ENCODE measurements at regions not wholly inside any gene's neighbourhood (a gene's known extent, or its start where the extent isn't known, plus 50 kb on each side); places are given as distances from the start of the nearest gene placed in this dataset.

DNA sequence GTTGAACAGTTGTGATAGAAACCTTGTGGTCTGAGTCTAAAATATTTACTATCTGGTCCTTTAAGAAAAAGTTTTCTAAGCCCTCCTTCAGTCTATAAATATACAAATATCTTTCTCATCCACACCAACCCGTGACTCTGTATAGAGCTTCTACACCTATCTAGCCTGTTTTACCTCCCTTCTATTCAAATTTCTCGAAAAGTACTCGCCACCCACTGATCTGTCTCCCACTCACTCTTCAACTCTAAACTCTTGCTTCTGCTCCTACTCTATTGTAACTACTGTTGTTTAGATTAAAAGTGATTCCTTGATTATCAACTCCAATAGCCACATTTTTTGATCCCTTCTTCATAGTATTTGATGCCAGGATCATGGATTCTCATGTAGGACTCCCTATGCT lies 329.4 kb upstream of the MAN1A1 start:
- TF ChIP-seq, protein P1, sequence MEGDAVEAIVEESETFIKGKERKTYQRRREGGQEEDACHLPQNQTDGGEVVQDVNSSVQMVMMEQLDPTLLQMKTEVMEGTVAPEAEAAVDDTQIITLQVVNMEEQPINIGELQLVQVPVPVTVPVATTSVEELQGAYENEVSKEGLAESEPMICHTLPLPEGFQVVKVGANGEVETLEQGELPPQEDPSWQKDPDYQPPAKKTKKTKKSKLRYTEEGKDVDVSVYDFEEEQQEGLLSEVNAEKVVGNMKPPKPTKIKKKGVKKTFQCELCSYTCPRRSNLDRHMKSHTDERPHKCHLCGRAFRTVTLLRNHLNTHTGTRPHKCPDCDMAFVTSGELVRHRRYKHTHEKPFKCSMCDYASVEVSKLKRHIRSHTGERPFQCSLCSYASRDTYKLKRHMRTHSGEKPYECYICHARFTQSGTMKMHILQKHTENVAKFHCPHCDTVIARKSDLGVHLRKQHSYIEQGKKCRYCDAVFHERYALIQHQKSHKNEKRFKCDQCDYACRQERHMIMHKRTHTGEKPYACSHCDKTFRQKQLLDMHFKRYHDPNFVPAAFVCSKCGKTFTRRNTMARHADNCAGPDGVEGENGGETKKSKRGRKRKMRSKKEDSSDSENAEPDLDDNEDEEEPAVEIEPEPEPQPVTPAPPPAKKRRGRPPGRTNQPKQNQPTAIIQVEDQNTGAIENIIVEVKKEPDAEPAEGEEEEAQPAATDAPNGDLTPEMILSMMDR (conservative IDR thresholded peaks at IDR 0.05; ENCODE audit: low read depth in 2 of 2), result no peak
- TF ChIP-seq POLR2AphosphoS5 (IDR thresholded peaks at IDR 0.05; ENCODE audit: low read depth), result no peak
- TF ChIP-seq, protein P2, sequence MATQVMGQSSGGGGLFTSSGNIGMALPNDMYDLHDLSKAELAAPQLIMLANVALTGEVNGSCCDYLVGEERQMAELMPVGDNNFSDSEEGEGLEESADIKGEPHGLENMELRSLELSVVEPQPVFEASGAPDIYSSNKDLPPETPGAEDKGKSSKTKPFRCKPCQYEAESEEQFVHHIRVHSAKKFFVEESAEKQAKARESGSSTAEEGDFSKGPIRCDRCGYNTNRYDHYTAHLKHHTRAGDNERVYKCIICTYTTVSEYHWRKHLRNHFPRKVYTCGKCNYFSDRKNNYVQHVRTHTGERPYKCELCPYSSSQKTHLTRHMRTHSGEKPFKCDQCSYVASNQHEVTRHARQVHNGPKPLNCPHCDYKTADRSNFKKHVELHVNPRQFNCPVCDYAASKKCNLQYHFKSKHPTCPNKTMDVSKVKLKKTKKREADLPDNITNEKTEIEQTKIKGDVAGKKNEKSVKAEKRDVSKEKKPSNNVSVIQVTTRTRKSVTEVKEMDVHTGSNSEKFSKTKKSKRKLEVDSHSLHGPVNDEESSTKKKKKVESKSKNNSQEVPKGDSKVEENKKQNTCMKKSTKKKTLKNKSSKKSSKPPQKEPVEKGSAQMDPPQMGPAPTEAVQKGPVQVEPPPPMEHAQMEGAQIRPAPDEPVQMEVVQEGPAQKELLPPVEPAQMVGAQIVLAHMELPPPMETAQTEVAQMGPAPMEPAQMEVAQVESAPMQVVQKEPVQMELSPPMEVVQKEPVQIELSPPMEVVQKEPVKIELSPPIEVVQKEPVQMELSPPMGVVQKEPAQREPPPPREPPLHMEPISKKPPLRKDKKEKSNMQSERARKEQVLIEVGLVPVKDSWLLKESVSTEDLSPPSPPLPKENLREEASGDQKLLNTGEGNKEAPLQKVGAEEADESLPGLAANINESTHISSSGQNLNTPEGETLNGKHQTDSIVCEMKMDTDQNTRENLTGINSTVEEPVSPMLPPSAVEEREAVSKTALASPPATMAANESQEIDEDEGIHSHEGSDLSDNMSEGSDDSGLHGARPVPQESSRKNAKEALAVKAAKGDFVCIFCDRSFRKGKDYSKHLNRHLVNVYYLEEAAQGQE (IDR thresholded peaks at IDR 0.05; ENCODE audit: unreplicated experiment), result no peak
- TF ChIP-seq EZH2 (IDR thresholded peaks at IDR 0.05; ENCODE audit: low read depth, unreplicated experiment), result no peak
- no peak for TF ChIP-seq JUNB (IDR thresholded peaks at IDR 0.05; ENCODE audit: unreplicated experiment)
- TF ChIP-seq EZH2phosphoT487 (IDR thresholded peaks at IDR 0.05; ENCODE audit: unreplicated experiment), result no peak
- TF ChIP-seq CREB1 (CRISPR knock-in tag; IDR thresholded peaks at IDR 0.05; ENCODE audit: low read depth), result no peak
- TF ChIP-seq, protein P3, sequence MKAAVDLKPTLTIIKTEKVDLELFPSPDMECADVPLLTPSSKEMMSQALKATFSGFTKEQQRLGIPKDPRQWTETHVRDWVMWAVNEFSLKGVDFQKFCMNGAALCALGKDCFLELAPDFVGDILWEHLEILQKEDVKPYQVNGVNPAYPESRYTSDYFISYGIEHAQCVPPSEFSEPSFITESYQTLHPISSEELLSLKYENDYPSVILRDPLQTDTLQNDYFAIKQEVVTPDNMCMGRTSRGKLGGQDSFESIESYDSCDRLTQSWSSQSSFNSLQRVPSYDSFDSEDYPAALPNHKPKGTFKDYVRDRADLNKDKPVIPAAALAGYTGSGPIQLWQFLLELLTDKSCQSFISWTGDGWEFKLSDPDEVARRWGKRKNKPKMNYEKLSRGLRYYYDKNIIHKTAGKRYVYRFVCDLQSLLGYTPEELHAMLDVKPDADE (IDR thresholded peaks at IDR 0.05), result no peak
- TF ChIP-seq, protein P4, sequence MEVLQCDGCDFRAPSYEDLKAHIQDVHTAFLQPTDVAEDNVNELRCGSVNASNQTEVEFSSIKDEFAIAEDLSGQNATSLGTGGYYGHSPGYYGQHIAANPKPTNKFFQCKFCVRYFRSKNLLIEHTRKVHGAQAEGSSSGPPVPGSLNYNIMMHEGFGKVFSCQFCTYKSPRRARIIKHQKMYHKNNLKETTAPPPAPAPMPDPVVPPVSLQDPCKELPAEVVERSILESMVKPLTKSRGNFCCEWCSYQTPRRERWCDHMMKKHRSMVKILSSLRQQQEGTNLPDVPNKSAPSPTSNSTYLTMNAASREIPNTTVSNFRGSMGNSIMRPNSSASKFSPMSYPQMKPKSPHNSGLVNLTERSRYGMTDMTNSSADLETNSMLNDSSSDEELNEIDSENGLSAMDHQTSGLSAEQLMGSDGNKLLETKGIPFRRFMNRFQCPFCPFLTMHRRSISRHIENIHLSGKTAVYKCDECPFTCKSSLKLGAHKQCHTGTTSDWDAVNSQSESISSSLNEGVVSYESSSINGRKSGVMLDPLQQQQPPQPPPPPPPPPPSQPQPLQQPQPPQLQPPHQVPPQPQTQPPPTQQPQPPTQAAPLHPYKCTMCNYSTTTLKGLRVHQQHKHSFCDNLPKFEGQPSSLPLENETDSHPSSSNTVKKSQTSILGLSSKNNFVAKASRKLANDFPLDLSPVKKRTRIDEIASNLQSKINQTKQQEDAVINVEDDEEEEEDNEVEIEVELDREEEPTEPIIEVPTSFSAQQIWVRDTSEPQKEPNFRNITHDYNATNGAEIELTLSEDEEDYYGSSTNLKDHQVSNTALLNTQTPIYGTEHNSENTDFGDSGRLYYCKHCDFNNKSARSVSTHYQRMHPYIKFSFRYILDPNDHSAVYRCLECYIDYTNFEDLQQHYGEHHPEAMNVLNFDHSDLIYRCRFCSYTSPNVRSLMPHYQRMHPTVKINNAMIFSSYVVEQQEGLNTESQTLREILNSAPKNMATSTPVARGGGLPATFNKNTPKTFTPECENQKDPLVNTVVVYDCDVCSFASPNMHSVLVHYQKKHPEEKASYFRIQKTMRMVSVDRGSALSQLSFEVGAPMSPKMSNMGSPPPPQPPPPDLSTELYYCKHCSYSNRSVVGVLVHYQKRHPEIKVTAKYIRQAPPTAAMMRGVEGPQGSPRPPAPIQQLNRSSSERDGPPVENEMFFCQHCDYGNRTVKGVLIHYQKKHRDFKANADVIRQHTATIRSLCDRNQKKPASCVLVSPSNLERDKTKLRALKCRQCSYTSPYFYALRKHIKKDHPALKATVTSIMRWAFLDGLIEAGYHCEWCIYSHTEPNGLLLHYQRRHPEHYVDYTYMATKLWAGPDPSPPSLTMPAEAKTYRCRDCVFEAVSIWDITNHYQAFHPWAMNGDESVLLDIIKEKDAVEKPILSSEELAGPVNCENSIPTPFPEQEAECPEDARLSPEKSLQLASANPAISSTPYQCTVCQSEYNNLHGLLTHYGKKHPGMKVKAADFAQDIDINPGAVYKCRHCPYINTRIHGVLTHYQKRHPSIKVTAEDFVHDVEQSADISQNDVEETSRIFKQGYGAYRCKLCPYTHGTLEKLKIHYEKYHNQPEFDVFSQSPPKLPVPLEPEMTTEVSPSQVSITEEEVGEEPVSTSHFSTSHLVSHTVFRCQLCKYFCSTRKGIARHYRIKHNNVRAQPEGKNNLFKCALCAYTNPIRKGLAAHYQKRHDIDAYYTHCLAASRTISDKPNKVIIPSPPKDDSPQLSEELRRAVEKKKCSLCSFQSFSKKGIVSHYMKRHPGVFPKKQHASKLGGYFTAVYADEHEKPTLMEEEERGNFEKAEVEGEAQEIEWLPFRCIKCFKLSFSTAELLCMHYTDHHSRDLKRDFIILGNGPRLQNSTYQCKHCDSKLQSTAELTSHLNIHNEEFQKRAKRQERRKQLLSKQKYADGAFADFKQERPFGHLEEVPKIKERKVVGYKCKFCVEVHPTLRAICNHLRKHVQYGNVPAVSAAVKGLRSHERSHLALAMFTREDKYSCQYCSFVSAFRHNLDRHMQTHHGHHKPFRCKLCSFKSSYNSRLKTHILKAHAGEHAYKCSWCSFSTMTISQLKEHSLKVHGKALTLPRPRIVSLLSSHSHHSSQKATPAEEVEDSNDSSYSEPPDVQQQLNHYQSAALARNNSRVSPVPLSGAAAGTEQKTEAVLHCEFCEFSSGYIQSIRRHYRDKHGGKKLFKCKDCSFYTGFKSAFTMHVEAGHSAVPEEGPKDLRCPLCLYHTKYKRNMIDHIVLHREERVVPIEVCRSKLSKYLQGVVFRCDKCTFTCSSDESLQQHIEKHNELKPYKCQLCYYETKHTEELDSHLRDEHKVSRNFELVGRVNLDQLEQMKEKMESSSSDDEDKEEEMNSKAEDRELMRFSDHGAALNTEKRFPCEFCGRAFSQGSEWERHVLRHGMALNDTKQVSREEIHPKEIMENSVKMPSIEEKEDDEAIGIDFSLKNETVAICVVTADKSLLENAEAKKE (CRISPR knock-in tag; IDR thresholded peaks at IDR 0.05), result no peak
- no peak for TF ChIP-seq STAT1 (IDR thresholded peaks at IDR 0.05; ENCODE audit: unreplicated experiment)
- TF ChIP-seq ZNF331 (CRISPR knock-in tag; IDR thresholded peaks at IDR 0.05; ENCODE audit: low read depth), result no peak
- no peak for TF ChIP-seq NANOG (IDR thresholded peaks at IDR 0.05; ENCODE audit: borderline replicate concordance)
